ENCODE measurements at regions not wholly inside any gene's neighbourhood (a gene's known extent, or its start where the extent isn't known, plus 50 kb on each side); places are given as distances from the start of the nearest gene placed in this dataset.

- Mint-ChIP-seq H3K9me3 (peaks cover 7% of the 10 kb centered on the region), H3K4me1 (ENCODE audit: low read depth) (no peaks in the 10 kb centered on the region), H3K4me3 (ENCODE audit: low read depth) (no peak overlapping the region)
Measured at GRCh38 chr2:5849562-5849961, 157.4 kb downstream of the SOX11 start.

DNA sequence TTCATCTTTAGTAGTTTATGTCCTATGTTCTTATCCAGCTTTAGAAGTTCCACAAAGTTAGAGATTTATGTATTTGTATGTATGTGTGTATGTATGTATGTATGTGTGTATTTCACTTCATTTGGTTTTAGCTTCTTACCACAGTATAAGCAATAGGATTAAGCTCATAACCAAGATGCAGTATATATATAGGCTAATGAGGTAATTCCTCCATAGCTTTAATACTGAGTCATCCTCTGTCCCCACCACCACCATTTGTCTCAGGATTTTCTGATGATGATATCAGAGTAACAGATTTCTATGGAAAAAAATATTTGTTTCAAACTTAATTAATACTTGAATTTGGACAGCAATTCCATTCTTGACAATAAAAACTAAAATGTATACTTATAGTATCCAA lies 159.2 kb downstream of the SOX11 start:
- no peak for DNase-seq (ENCODE audit: low spot score)
- intact Hi-C loops (cut with micrococcal nuclease) = no loop called here
- Mint-ChIP-seq H3K4me1 (ENCODE audit: low read depth) (no peaks in the 10 kb centered on the region), H3K27ac (no peak overlapping the region), H3K4me3 (ENCODE audit: low read depth) (no peak overlapping the region), H3K9me3 (peaks cover 3% of the 10 kb centered on the region), H3K27me3 (ENCODE audit: low read depth) (no peaks in the 10 kb centered on the region), H3K36me3 (ENCODE audit: low read depth) (no peaks in the 10 kb centered on the region)

More at GRCh38 chr2:5849562-5849961, 157.4 kb downstream of the SOX11 start:
- intact Hi-C loops (cut with micrococcal nuclease) = no loop called here
- no peaks in the 10 kb centered on the region for H3K27me3 Mint-ChIP-seq (ENCODE audit: low read depth)
- no peaks in the 10 kb centered on the region for H3K36me3 Mint-ChIP-seq (ENCODE audit: low read depth)
- no peak overlapping the region for H3K27ac Mint-ChIP-seq
- DNase-seq (ENCODE audit: low spot score) = no peak

DNA sequence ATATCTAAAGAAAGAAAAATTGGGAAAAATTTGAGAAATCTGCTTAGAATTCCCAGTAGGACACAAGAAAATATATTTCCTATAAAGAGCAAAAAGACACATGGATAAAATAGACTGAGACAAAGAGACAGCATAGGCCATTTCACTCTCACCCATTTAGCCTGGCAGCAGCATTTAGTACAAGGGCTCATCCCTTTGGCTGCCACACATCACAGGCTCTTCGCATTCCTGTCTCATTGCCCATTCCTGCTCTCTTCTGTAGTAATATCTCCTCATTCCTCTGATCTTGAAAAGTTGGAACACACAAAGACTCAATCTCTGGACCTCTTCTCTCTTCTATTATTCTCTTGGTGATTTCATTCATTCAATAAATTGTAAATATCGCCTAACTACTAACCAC lies 162.6 kb downstream of the SOX11 start:
- Mint-ChIP-seq H3K27me3 (ENCODE audit: low read depth) (no peaks in the 10 kb centered on the region), H3K4me3 (ENCODE audit: low read depth) (no peak overlapping the region), H3K27ac (no peak overlapping the region), H3K9me3 (peaks cover 14% of the 10 kb centered on the region), H3K4me1 (ENCODE audit: low read depth) (no peaks in the 10 kb centered on the region), H3K36me3 (ENCODE audit: low read depth) (no peaks in the 10 kb centered on the region)
- intact Hi-C loops (cut with micrococcal nuclease) = no loop called here
- no peak for DNase-seq (ENCODE audit: low spot score)

GRCh38 chr2:5867056-5867455 lies 174.9 kb downstream of the SOX11 start:
- intact Hi-C loops (cut with micrococcal nuclease) = no loop called here
- H3K27ac Mint-ChIP-seq = no peak overlapping the region
- H3K4me3 Mint-ChIP-seq (ENCODE audit: low read depth) = no peak overlapping the region
- DNase-seq (ENCODE audit: low spot score) = no peak
- no peaks in the 10 kb centered on the region for H3K27me3 Mint-ChIP-seq (ENCODE audit: low read depth)
- H3K36me3 Mint-ChIP-seq (ENCODE audit: low read depth) = no peaks in the 10 kb centered on the region
- H3K9me3 Mint-ChIP-seq = peaks cover 19% of the 10 kb centered on the region
- no peaks in the 10 kb centered on the region for H3K4me1 Mint-ChIP-seq (ENCODE audit: low read depth)

DNA sequence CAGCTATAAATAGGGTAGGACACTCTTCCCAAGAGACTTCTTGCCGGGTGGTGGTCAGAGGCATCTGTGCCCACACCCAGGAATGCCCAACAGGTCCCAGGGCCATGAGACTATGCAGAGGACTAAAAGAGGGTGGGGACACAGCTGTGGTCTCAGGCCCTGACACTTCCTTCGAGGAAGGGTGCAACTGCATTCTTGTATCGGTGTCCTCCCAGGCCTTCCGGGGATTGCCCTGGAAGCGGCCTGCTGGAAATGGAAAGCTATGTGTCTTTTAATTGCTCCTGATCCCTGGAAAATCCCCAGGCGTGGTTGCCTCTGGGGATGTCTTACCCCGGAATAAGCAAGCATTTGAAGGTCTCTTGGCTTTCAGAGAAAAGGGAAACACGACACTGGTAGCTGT lies 176.7 kb downstream of the SOX11 start:
- Mint-ChIP-seq H3K4me3 (ENCODE audit: low read depth) (no peak overlapping the region), H3K4me1 (ENCODE audit: low read depth) (no peaks in the 10 kb centered on the region), H3K27me3 (ENCODE audit: low read depth) (no peaks in the 10 kb centered on the region), H3K36me3 (ENCODE audit: low read depth) (no peaks in the 10 kb centered on the region), H3K27ac (no peak overlapping the region), H3K9me3 (peaks cover 26% of the 10 kb centered on the region)
- no peak for DNase-seq (ENCODE audit: low spot score)
- intact Hi-C loops (cut with micrococcal nuclease) = no loop called here

DNA sequence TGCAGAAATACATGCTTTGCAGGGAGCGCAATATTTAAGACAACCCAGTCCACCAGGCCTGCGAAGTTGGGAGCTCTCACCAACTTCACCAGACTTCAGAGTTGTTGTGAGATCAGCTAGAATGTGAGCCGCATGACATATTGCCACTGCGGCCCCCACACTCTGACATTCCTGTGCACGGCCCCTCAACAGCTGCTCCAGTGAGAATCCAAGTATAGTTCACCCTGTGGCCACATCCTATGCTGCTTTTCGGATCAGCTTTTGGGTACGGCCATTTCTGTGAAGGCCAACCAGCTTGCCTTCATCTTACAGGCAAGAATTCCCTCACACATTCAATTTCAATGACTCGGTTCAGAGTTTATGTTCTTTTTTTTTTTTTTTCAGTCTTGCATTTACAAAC lies 177.8 kb downstream of the SOX11 start:
- Mint-ChIP-seq H3K36me3 (ENCODE audit: low read depth) (no peaks in the 10 kb centered on the region), H3K27ac (no peak overlapping the region), H3K4me3 (ENCODE audit: low read depth) (no peak overlapping the region), H3K9me3 (peaks cover 19% of the 10 kb centered on the region), H3K4me1 (ENCODE audit: low read depth) (no peaks in the 10 kb centered on the region), H3K27me3 (ENCODE audit: low read depth) (no peaks in the 10 kb centered on the region)
- no peak for DNase-seq (ENCODE audit: low spot score)
- intact Hi-C loops (cut with micrococcal nuclease) = no loop called here

DNA sequence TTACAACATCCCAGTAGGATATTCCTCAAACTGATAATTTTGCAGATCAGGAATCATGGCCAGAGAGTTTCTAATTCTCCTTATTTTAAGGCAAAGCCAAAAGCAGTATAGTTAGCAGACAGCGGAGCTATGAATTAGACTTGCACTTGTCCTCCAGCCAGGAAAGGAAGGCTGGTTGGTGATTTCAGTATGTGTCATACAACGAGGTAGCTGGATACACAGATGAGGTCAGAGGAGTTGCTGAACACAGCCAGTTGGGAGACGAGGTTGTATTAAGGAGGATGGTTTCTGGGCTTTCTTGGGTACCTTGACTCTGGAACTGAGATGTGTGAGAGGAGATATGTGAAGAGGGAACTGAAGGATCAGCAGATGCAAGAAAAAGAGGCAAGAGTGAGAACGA lies 185.2 kb downstream of the SOX11 start:
- no peak for DNase-seq (ENCODE audit: low spot score)
- no peaks in the 10 kb centered on the region for H3K36me3 Mint-ChIP-seq (ENCODE audit: low read depth)
- intact Hi-C loops (cut with micrococcal nuclease) = no loop called here
- H3K9me3 Mint-ChIP-seq = peaks cover 10% of the 10 kb centered on the region
- H3K4me3 Mint-ChIP-seq (ENCODE audit: low read depth) = no peak overlapping the region
- no peaks in the 10 kb centered on the region for H3K27me3 Mint-ChIP-seq (ENCODE audit: low read depth)
- no peaks in the 10 kb centered on the region for H3K4me1 Mint-ChIP-seq (ENCODE audit: low read depth)
- H3K27ac Mint-ChIP-seq = no peak overlapping the region

GRCh38 chr2:5885451-5886173 lies 193.4 kb downstream of the SOX11 start:
- Mint-ChIP-seq H3K27me3 (ENCODE audit: low read depth) (no peaks in the 10 kb centered on the region), H3K27ac (no peak overlapping the region), H3K9me3 (peaks cover 5% of the 10 kb centered on the region), H3K4me1 (ENCODE audit: low read depth) (no peaks in the 10 kb centered on the region), H3K36me3 (ENCODE audit: low read depth) (no peaks in the 10 kb centered on the region), H3K4me3 (ENCODE audit: low read depth) (no peak overlapping the region)
- DNase-seq (ENCODE audit: low spot score) = no peak
- intact Hi-C loops (cut with micrococcal nuclease) = no loop called here

GRCh38 chr2:5886462-5886861 lies 194.3 kb downstream of the SOX11 start:
- no peak for DNase-seq (ENCODE audit: low spot score)
- no peak overlapping the region for H3K4me3 Mint-ChIP-seq (ENCODE audit: low read depth)
- no peaks in the 10 kb centered on the region for H3K36me3 Mint-ChIP-seq (ENCODE audit: low read depth)
- H3K27me3 Mint-ChIP-seq (ENCODE audit: low read depth) = no peaks in the 10 kb centered on the region
- H3K27ac Mint-ChIP-seq = no peak overlapping the region
- peaks cover 5% of the 10 kb centered on the region for H3K9me3 Mint-ChIP-seq
- no peaks in the 10 kb centered on the region for H3K4me1 Mint-ChIP-seq (ENCODE audit: low read depth)
- intact Hi-C loops (cut with micrococcal nuclease) = no loop called here

DNA sequence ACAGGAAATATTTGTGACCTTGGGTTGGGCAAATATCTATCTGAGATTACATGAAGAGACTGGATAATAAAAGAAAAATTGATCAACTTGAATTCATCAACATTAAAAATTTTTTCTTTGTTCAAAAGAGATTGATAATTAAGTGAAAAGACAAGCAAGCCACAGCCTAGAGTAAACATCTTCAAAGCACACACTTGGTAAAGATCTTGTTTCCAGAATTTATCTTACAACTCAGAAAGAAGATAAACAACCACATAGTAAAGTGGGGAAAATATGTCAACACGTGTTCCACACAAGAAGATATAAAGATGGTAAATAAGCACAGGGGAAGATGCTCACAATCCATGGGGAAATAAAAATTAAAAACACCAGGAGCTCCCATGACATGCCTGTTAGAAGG lies 195.9 kb downstream of the SOX11 start:
- no peak for DNase-seq (ENCODE audit: low spot score)
- Mint-ChIP-seq H3K27me3 (ENCODE audit: low read depth) (no peaks in the 10 kb centered on the region), H3K4me3 (ENCODE audit: low read depth) (no peak overlapping the region), H3K4me1 (ENCODE audit: low read depth) (no peaks in the 10 kb centered on the region), H3K9me3 (peaks cover 5% of the 10 kb centered on the region), H3K36me3 (ENCODE audit: low read depth) (no peaks in the 10 kb centered on the region), H3K27ac (no peak overlapping the region)
- intact Hi-C loops (cut with micrococcal nuclease) = no loop called here

DNA sequence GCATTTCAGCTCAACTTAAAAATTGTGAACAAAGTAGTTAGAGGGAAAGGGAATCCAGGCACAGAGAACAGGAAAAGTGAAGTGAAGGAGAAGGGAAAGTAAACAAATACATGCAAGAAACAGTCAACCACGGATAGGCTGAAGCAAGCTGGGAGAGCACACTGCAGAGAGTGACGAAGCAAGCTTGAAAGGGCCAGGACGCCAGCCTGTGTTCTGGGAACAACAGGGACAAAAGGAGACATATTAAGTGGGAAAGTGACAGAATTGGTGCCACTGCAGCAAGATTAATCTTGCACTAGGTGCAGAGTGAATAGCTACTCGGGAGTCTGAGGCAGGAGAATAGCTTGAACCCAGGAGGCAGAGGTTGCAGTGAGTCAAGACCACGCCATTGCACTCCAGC lies 197.3 kb downstream of the SOX11 start:
- no peaks in the 10 kb centered on the region for H3K36me3 Mint-ChIP-seq (ENCODE audit: low read depth)
- H3K27me3 Mint-ChIP-seq (ENCODE audit: low read depth) = no peaks in the 10 kb centered on the region
- H3K4me1 Mint-ChIP-seq (ENCODE audit: low read depth) = no peaks in the 10 kb centered on the region
- no peak overlapping the region for H3K27ac Mint-ChIP-seq
- intact Hi-C loops (cut with micrococcal nuclease) = no loop called here
- no peak for DNase-seq (ENCODE audit: low spot score)
- H3K4me3 Mint-ChIP-seq (ENCODE audit: low read depth) = no peak overlapping the region
- peaks cover 5% of the 10 kb centered on the region for H3K9me3 Mint-ChIP-seq

DNA sequence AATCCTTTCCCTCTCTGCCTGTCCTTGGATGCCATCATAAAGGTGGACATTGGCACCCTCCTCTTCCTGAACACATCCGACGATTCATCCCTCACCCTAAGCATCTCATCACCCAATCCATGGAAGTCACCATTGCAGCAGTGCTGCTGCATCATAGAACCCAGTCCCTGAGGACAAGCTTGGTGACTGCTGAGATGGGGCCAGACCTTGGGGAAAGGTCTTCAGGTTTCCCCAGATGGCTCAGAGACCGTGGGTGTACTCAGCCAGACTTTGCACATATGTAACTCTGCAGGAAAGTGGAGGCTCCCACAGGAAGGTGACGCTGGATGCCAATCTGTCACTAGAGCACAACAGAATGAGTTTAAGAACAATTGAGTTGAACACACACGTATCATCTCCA lies 202.2 kb downstream of the SOX11 start:
- H3K4me1 Mint-ChIP-seq (ENCODE audit: low read depth) = no peaks in the 10 kb centered on the region
- DNase-seq (ENCODE audit: low spot score) = no peak
- H3K27ac Mint-ChIP-seq = no peak overlapping the region
- no peak overlapping the region for H3K4me3 Mint-ChIP-seq (ENCODE audit: low read depth)
- intact Hi-C loops (cut with micrococcal nuclease) = no loop called here
- no peaks in the 10 kb centered on the region for H3K36me3 Mint-ChIP-seq (ENCODE audit: low read depth)
- peaks cover 3% of the 10 kb centered on the region for H3K9me3 Mint-ChIP-seq
- H3K27me3 Mint-ChIP-seq (ENCODE audit: low read depth) = no peaks in the 10 kb centered on the region

DNA sequence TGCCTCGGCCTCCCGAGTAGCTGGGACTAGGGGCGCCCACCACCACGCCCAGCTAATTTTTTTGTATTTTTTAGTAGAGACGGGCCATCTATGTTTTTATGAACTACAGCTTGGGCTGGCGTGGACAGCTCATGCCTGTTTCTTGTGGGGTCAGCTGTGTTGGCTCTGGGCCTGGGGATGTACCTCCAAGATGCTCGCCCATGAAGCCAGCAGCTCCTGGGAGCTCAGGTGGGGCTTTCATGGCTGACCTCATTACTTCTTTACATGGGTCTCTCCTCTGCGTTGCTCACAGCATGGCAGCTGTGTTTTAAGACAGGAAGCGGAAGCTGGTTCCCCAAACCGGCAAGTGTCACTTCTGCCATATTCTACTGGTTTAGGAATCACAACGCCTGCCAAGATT lies 203.1 kb downstream of the SOX11 start:
- intact Hi-C loops (cut with micrococcal nuclease) = no loop called here
- no peaks in the 10 kb centered on the region for H3K36me3 Mint-ChIP-seq (ENCODE audit: low read depth)
- no peaks in the 10 kb centered on the region for H3K27me3 Mint-ChIP-seq (ENCODE audit: low read depth)
- no peak overlapping the region for H3K27ac Mint-ChIP-seq
- no peak for DNase-seq (ENCODE audit: low spot score)
- no peaks in the 10 kb centered on the region for H3K4me1 Mint-ChIP-seq (ENCODE audit: low read depth)
- H3K9me3 Mint-ChIP-seq = no peaks in the 10 kb centered on the region
- H3K4me3 Mint-ChIP-seq (ENCODE audit: low read depth) = no peak overlapping the region

GRCh38 chr2:5897249-5897648 lies 205.1 kb downstream of the SOX11 start:
- DNase-seq (ENCODE audit: low spot score) = no peak
- Mint-ChIP-seq H3K27me3 (ENCODE audit: low read depth) (no peaks in the 10 kb centered on the region), H3K9me3 (no peaks in the 10 kb centered on the region), H3K27ac (no peak overlapping the region), H3K36me3 (ENCODE audit: low read depth) (no peaks in the 10 kb centered on the region), H3K4me1 (ENCODE audit: low read depth) (no peaks in the 10 kb centered on the region), H3K4me3 (ENCODE audit: low read depth) (no peak overlapping the region)
- intact Hi-C loops (cut with micrococcal nuclease) = no loop called here
